SK-N-SH (cell line): ENCODE measurements at regions not wholly inside any gene's neighbourhood (a gene's known extent, or its start where the extent isn't known, plus 50 kb on each side); places are given as distances from the start of the nearest gene placed in this dataset.

Experiments used
- JUND ChIP-seq: IDR thresholded peaks from 2 replicates; pipeline ENCODE4 v1.4.0; 2012
- TAF1 ChIP-seq: IDR thresholded peaks from 2 replicates; pipeline ENCODE4 v1.6.1; 2012; ENCODE audit warnings: low read depth, mild to moderate bottlenecking, low read length, moderate library complexity, borderline replicate concordance
- TCF12 ChIP-seq: IDR thresholded peaks from 2 replicates; pipeline ENCODE4 v1.4.0; 2012
- YY1 ChIP-seq: IDR thresholded peaks from 2 replicates; pipeline ENCODE4 v1.4.0; 2012; ENCODE audit warnings: low read depth, mild to moderate bottlenecking
- TF ChIP-seq, protein P1 (sequence below): fragments of 200-600 bp; sonication (generic); IDR thresholded peaks from 2 replicates; pipeline ENCODE4 v1.6.1; 2017; ENCODE audit warnings: antibody characterized with exemption, mild to moderate bottlenecking, moderate library complexity

DNA sequence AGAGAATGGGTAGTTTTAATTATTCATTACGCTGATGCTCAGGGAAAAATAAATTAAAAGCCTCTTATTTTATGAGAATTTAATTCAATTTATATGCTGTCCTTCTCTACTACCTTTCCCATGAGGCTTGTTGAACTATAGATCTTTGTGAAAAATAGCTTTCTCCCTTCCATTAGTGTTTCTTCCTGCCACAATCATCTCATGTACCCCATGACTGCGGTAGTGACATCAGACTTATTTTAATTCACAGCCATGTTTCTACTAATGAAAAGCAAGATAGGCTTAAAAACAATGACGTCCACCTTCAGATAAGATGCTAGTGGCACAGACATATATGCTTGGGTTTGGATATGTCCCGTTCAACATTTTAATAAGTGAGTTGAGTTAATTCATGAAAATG, 87.4 kb upstream of the TMEM47 start:
- TF ChIP-seq TCF12 (no peak), TAF1 (no peak), YY1 (no peak), JUND (no peak)
- TF ChIP-seq, protein P1, sequence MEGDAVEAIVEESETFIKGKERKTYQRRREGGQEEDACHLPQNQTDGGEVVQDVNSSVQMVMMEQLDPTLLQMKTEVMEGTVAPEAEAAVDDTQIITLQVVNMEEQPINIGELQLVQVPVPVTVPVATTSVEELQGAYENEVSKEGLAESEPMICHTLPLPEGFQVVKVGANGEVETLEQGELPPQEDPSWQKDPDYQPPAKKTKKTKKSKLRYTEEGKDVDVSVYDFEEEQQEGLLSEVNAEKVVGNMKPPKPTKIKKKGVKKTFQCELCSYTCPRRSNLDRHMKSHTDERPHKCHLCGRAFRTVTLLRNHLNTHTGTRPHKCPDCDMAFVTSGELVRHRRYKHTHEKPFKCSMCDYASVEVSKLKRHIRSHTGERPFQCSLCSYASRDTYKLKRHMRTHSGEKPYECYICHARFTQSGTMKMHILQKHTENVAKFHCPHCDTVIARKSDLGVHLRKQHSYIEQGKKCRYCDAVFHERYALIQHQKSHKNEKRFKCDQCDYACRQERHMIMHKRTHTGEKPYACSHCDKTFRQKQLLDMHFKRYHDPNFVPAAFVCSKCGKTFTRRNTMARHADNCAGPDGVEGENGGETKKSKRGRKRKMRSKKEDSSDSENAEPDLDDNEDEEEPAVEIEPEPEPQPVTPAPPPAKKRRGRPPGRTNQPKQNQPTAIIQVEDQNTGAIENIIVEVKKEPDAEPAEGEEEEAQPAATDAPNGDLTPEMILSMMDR: no peak
